ENCODE measurements at regions not wholly inside any gene's neighbourhood (a gene's known extent, or its start where the extent isn't known, plus 50 kb on each side); places are given as distances from the start of the nearest gene placed in this dataset.

GRCh38 chr18:35826477-35826876 is 146.0 kb upstream of the RMP24 start:
- no peaks in the 10 kb centered on the region for H3K36me3 ChIP-seq (ENCODE audit: control insufficient read depth, insufficient read depth, low read length)
- H3K4me3 ChIP-seq (replicated peaks; ENCODE audit: low read depth, low read length): no peak overlapping the region
- DNase-seq (ENCODE audit: extremely low read depth, insufficient read length): no peak
- H3K27me3 ChIP-seq (replicated peaks; ENCODE audit: control insufficient read depth, insufficient read depth, low read length): no peaks in the 10 kb centered on the region
- TF ChIP-seq CTCF (IDR thresholded peaks at IDR 0.05; ENCODE audit: insufficient read depth, low read length, poor library complexity, severe bottlenecking): no peak

GRCh38 chr18:35827275-35827902 is 145.1 kb upstream of the RMP24 start:
- DNase-seq (ENCODE audit: extremely low read depth, insufficient read length): no peak
- TF ChIP-seq CTCF (IDR thresholded peaks at IDR 0.05; ENCODE audit: insufficient read depth, low read length, poor library complexity, severe bottlenecking): no peak

GRCh38 chr18:35827903-35828275 is 144.6 kb upstream of the RMP24 start:
- TF ChIP-seq CTCF (IDR thresholded peaks at IDR 0.05; ENCODE audit: insufficient read depth, low read length, poor library complexity, severe bottlenecking): no peak

More at GRCh38 chr18:35827275-35827902, 145.1 kb upstream of the RMP24 start:
- Histone ChIP-seq H3K4me3 (replicated peaks; ENCODE audit: low read depth, low read length) (no peak overlapping the region), H3K36me3 (ENCODE audit: control insufficient read depth, insufficient read depth, low read length) (no peaks in the 10 kb centered on the region), H3K27me3 (replicated peaks; ENCODE audit: control insufficient read depth, insufficient read depth, low read length) (no peaks in the 10 kb centered on the region)

GRCh38 chr18:35828591-35828990 is 143.9 kb upstream of the RMP24 start:
- H3K36me3 ChIP-seq (ENCODE audit: control insufficient read depth, insufficient read depth, low read length): no peaks in the 10 kb centered on the region
- no peak overlapping the region for H3K4me3 ChIP-seq (replicated peaks; ENCODE audit: low read depth, low read length)
- no peaks in the 10 kb centered on the region for H3K27me3 ChIP-seq (replicated peaks; ENCODE audit: control insufficient read depth, insufficient read depth, low read length)
- no peak for TF ChIP-seq CTCF (IDR thresholded peaks at IDR 0.05; ENCODE audit: insufficient read depth, low read length, poor library complexity, severe bottlenecking)
- no peak for DNase-seq (ENCODE audit: extremely low read depth, insufficient read length)

More at GRCh38 chr18:35827903-35828275, 144.6 kb upstream of the RMP24 start:
- no peak for DNase-seq (ENCODE audit: extremely low read depth, insufficient read length)
- no peaks in the 10 kb centered on the region for H3K27me3 ChIP-seq (replicated peaks; ENCODE audit: control insufficient read depth, insufficient read depth, low read length)
- no peak overlapping the region for H3K4me3 ChIP-seq (replicated peaks; ENCODE audit: low read depth, low read length)
- no peaks in the 10 kb centered on the region for H3K36me3 ChIP-seq (ENCODE audit: control insufficient read depth, insufficient read depth, low read length)

- DNase-seq (ENCODE audit: extremely low read depth, insufficient read length): no peak
- no peak for TF ChIP-seq CTCF (IDR thresholded peaks at IDR 0.05; ENCODE audit: insufficient read depth, low read length, poor library complexity, severe bottlenecking)
- Histone ChIP-seq H3K36me3 (ENCODE audit: control insufficient read depth, insufficient read depth, low read length) (no peaks in the 10 kb centered on the region), H3K27me3 (replicated peaks; ENCODE audit: control insufficient read depth, insufficient read depth, low read length) (no peaks in the 10 kb centered on the region), H3K4me3 (replicated peaks; ENCODE audit: low read depth, low read length) (no peak overlapping the region)
Measured at GRCh38 chr18:35835366-35835765, 137.1 kb upstream of the RMP24 start.

GRCh38 chr18:35835833-35836232 is 136.6 kb upstream of the RMP24 start:
- DNase-seq (ENCODE audit: extremely low read depth, insufficient read length): peak; percentile 42
- Histone ChIP-seq H3K4me3 (replicated peaks; ENCODE audit: low read depth, low read length) (no peak overlapping the region), H3K36me3 (ENCODE audit: control insufficient read depth, insufficient read depth, low read length) (no peaks in the 10 kb centered on the region), H3K27me3 (replicated peaks; ENCODE audit: control insufficient read depth, insufficient read depth, low read length) (no peaks in the 10 kb centered on the region)
- no peak for TF ChIP-seq CTCF (IDR thresholded peaks at IDR 0.05; ENCODE audit: insufficient read depth, low read length, poor library complexity, severe bottlenecking)
